ENCODE measurements at regions not wholly inside any gene's neighbourhood (a gene's known extent, or its start where the extent isn't known, plus 50 kb on each side); places are given as distances from the start of the nearest gene placed in this dataset.

GRCh38 chr18:79586436-79587225 lies 93.0 kb upstream of the CTDP1 start:
- Histone ChIP-seq H3K4me1 (ENCODE audit: insufficient read depth, low read length) (no peaks in the 10 kb centered on the region), H3K36me3 (ENCODE audit: insufficient read depth, low read length) (no peaks in the 10 kb centered on the region), H3K9me3 (ENCODE audit: control insufficient read depth in 1 of 2, insufficient read depth in 1 of 2, low read length in 2 of 2) (peaks cover 0 to 3% of the 10 kb centered on the region in 2 experiments), H3K27ac (ENCODE audit: low read depth in 1 of 2, low read length in 2 of 2) (no peak overlapping the region), H3K4me3 (ENCODE audit: low read length) (no peak overlapping the region), H3K27me3 (ENCODE audit: control insufficient read depth in 1 of 2, insufficient read depth in 2 of 2, low read length in 2 of 2) (peaks cover 0 to 2% of the 10 kb centered on the region in 2 experiments)
- POLR2A ChIA-PET = no interaction called here
- no peak for DNase-seq
- Mint-ChIP-seq H3K27ac (no peak overlapping the region), H3K36me3 (ENCODE audit: low read depth) (no peaks in the 10 kb centered on the region), H3K27me3 (no peaks in the 10 kb centered on the region), H3K9me3 (no peaks in the 10 kb centered on the region), H3K4me1 (ENCODE audit: low read depth) (no peaks in the 10 kb centered on the region), H3K4me3 (no peak overlapping the region)
- ATAC-seq (ENCODE audit: poor library complexity) = no peak
- CTCF ChIA-PET = no interaction called here
- intact Hi-C loops (cut with DNase I, micrococcal nuclease) = no loop called here
- no peak for TF ChIP-seq CTCF (IDR thresholded peaks at IDR 0.05)

- H3K27me3 Mint-ChIP-seq = no peaks in the 10 kb centered on the region
- H3K27ac ChIP-seq (ENCODE audit: low read depth in 1 of 2, low read length in 2 of 2) = no peak overlapping the region
- DNase-seq (no peak), ATAC-seq (ENCODE audit: poor library complexity) (no peak)
- H3K36me3 Mint-ChIP-seq (ENCODE audit: low read depth) = no peaks in the 10 kb centered on the region
- no peak for TF ChIP-seq CTCF (IDR thresholded peaks at IDR 0.05)
- H3K9me3 Mint-ChIP-seq = no peaks in the 10 kb centered on the region
- H3K4me3 Mint-ChIP-seq = no peak overlapping the region
- POLR2A ChIA-PET = no interaction called here
- peaks cover 0 to 3% of the 10 kb centered on the region in 2 experiments for H3K9me3 ChIP-seq (ENCODE audit: control insufficient read depth in 1 of 2, insufficient read depth in 1 of 2, low read length in 2 of 2)
- peaks cover 0 to 2% of the 10 kb centered on the region in 2 experiments for H3K27me3 ChIP-seq (ENCODE audit: control insufficient read depth in 1 of 2, insufficient read depth in 2 of 2, low read length in 2 of 2)
- intact Hi-C loops (cut with DNase I, micrococcal nuclease) = no loop called here
- no peaks in the 10 kb centered on the region for H3K4me1 ChIP-seq (ENCODE audit: insufficient read depth, low read length)
- no peak overlapping the region for H3K27ac Mint-ChIP-seq
- H3K4me3 ChIP-seq (ENCODE audit: low read length) = no peak overlapping the region
- H3K36me3 ChIP-seq (ENCODE audit: insufficient read depth, low read length) = no peaks in the 10 kb centered on the region
- CTCF ChIA-PET = no interaction called here
- no peaks in the 10 kb centered on the region for H3K4me1 Mint-ChIP-seq (ENCODE audit: low read depth)
Measured at GRCh38 chr18:79587226-79587741, 92.3 kb upstream of the CTDP1 start.

- Mint-ChIP-seq H3K27ac (no peak overlapping the region), H3K4me1 (ENCODE audit: low read depth) (no peaks in the 10 kb centered on the region), H3K36me3 (ENCODE audit: low read depth) (no peaks in the 10 kb centered on the region), H3K27me3 (peaks cover 5% of the 10 kb centered on the region), H3K9me3 (no peaks in the 10 kb centered on the region), H3K4me3 (no peak overlapping the region)
- Histone ChIP-seq H3K36me3 (ENCODE audit: insufficient read depth, low read length) (no peaks in the 10 kb centered on the region), H3K27ac (ENCODE audit: low read depth in 1 of 2, low read length in 2 of 2) (no peak overlapping the region), H3K4me3 (ENCODE audit: low read length) (no peak overlapping the region), H3K4me1 (ENCODE audit: insufficient read depth, low read length) (no peaks in the 10 kb centered on the region), H3K27me3 (ENCODE audit: control insufficient read depth in 1 of 2, insufficient read depth in 2 of 2, low read length in 2 of 2) (peaks cover 0 to 2% of the 10 kb centered on the region in 2 experiments), H3K9me3 (ENCODE audit: control insufficient read depth in 1 of 2, insufficient read depth in 1 of 2, low read length in 2 of 2) (peaks cover 0 to 3% of the 10 kb centered on the region in 2 experiments)
- no peak for DNase-seq
- intact Hi-C loops (cut with DNase I, micrococcal nuclease) = no loop called here
- ChIA-PET CTCF (no interaction called here), POLR2A (no interaction called here)
- no peak for TF ChIP-seq CTCF (IDR thresholded peaks at IDR 0.05)
- ATAC-seq (ENCODE audit: poor library complexity) = no peak
Measured at GRCh38 chr18:79587779-79588635, 91.6 kb upstream of the CTDP1 start.
